SU-DHL-6 (cell line): ENCODE measurements at regions not wholly inside any gene's neighbourhood (a gene's known extent, or its start where the extent isn't known, plus 50 kb on each side); places are given as distances from the start of the nearest gene placed in this dataset.

ENCODE experiments used
- H2AFZ ChIP-seq: fragments of 200-600 bp; sonication (generic); 2 replicates; pipeline ENCODE4 v1.6.1; 2014; ENCODE audit warnings: low read depth, mild to moderate bottlenecking, moderate library complexity, mixed read lengths, antibody characterized with exemption, low read length; ENCODE audit not compliant: severe bottlenecking
- H3F3A ChIP-seq: fragments of 200-600 bp; shearing (Covaris generic); 2 replicates; pipeline ENCODE4 v1.6.0; 2016; ENCODE audit warnings: antibody characterized with exemption, mild to moderate bottlenecking; ENCODE audit not compliant: insufficient read depth
- H3K27ac ChIP-seq: fragments of 200-600 bp; sonication (generic); 2 replicates; pipeline ENCODE4 v1.5.1; 2016; ENCODE audit warnings: low read depth, mild to moderate bottlenecking, low read length, moderate library complexity, mixed read lengths
- H3K27me3 ChIP-seq: fragments of 200-600 bp; sonication (generic), shearing (Covaris generic); 2 replicates; pipeline ENCODE4 v1.6.0; 2014; ENCODE audit warnings: mild to moderate bottlenecking, low read length
- H3K36me3 ChIP-seq: fragments of 200-600 bp; sonication (generic); 2 replicates; pipeline ENCODE4 v1.6.1; 2014; ENCODE audit warnings: mild to moderate bottlenecking, low read length, mixed read lengths
- H3K4me2 ChIP-seq: fragments of 300-600, 200-600 bp; shearing (Covaris generic), sonication (generic); 2 replicates; pipeline ENCODE4 v1.6.0; 2014; ENCODE audit warnings: low read length, low read depth, mild to moderate bottlenecking; ENCODE audit not compliant: poor library complexity, severe bottlenecking
- H3K4me3 ChIP-seq: fragments of 200-600 bp; sonication (generic); 2 replicates; pipeline ENCODE4 v1.5.1; 2014; ENCODE audit warnings: antibody characterized with exemption, low read length, mild to moderate bottlenecking, mixed read lengths; ENCODE audit not compliant: insufficient read depth, poor library complexity, severe bottlenecking
- H3K79me2 ChIP-seq: fragments of 200-600 bp; sonication (generic); 2 replicates; pipeline ENCODE4 v1.6.1; 2014; ENCODE audit warnings: mild to moderate bottlenecking, low read length, moderate library complexity; ENCODE audit not compliant: insufficient read depth
- H3K9ac ChIP-seq: fragments of 200-600 bp; sonication (generic); 2 replicates; pipeline ENCODE4 v1.7.0; 2014; ENCODE audit warnings: mild to moderate bottlenecking, low read length
- H3K9me2 ChIP-seq: fragments of 200-600 bp; sonication (generic); replicated peaks from 2 replicates; pipeline ENCODE4 v1.6.1; 2014; ENCODE audit warnings: low read length; ENCODE audit not compliant: insufficient read depth
- H3K9me3 ChIP-seq: fragments of 200-600 bp; sonication (generic); 2 replicates; pipeline ENCODE4 v1.6.1; 2014; ENCODE audit warnings: low read length, mixed read lengths; ENCODE audit not compliant: insufficient read depth
- H4K20me1 ChIP-seq: fragments of 200-600 bp; sonication (generic); 2 replicates; pipeline ENCODE4 v1.6.1; 2014; ENCODE audit warnings: low read depth, mild to moderate bottlenecking, antibody characterized with exemption, low read length, moderate library complexity, mixed read lengths
- CTCF ChIP-seq: fragments of 200-600 bp; sonication (generic); IDR thresholded peaks from one replicate; pipeline ENCODE4 v1.5.1; 2017; ENCODE audit warnings: antibody characterized with exemption, mild to moderate bottlenecking, low read length, moderate library complexity; ENCODE audit not compliant: insufficient read depth, poor library complexity, severe bottlenecking
- EZH2phosphoT487 ChIP-seq: fragments of 200-600 bp; sonication (generic), shearing (Covaris generic); conservative IDR thresholded peaks from 2 replicates; pipeline ENCODE4 v1.6.1; 2018; ENCODE audit warnings: mild to moderate bottlenecking, antibody characterized with exemption, low read length, moderate library complexity, mixed read lengths

DNA sequence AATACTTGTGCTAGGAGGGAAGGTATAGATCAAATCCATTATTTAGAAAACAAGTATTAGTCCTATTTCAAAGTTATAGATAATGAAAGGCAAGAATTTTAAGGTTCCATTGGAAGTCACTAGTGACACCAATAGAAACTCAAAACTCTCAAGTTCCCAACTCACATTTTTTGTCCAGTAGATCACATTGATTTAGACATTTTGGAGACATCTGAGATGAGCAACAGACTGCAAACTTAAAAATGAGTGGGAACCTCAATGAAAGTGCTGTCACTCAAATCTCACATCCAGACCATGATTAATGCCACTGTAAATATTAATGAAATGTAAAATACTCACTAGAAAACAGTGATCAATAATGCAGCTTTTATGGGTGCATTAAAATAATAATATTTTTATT lies 405.0 kb downstream of the ENC1 start:
- Histone ChIP-seq H3K4me2 (no peak overlapping the region), H3K9ac (no peak overlapping the region), H4K20me1 (no peaks in the 10 kb centered on the region), H2AFZ (no peak overlapping the region), H3K79me2 (no peaks in the 10 kb centered on the region), H3K27ac (no peak overlapping the region), H3K9me2 (no peaks in the 10 kb centered on the region), H3F3A (no peaks in the 10 kb centered on the region), H3K9me3 (no peaks in the 10 kb centered on the region), H3K4me3 (no peak overlapping the region), H3K36me3 (no peaks in the 10 kb centered on the region), H3K27me3 (no peaks in the 10 kb centered on the region)
- no peak for TF ChIP-seq EZH2phosphoT487

GRCh38 chr5:74233571-74233970 lies 407.0 kb downstream of the ENC1 start:
- TF ChIP-seq EZH2phosphoT487 (no peak), CTCF (no peak)
- H4K20me1 ChIP-seq = no peaks in the 10 kb centered on the region
- H2AFZ ChIP-seq = no peak overlapping the region
- H3K79me2 ChIP-seq = no peaks in the 10 kb centered on the region
- no peaks in the 10 kb centered on the region for H3K9me2 ChIP-seq
- no peak overlapping the region for H3K27ac ChIP-seq
- H3K9ac ChIP-seq = no peak overlapping the region
- H3K27me3 ChIP-seq = no peaks in the 10 kb centered on the region
- no peak overlapping the region for H3K4me2 ChIP-seq
- H3K9me3 ChIP-seq = no peaks in the 10 kb centered on the region
- no peaks in the 10 kb centered on the region for H3F3A ChIP-seq
- H3K4me3 ChIP-seq = no peak overlapping the region
- no peaks in the 10 kb centered on the region for H3K36me3 ChIP-seq

GRCh38 chr5:74233091-74233490 lies 407.4 kb downstream of the ENC1 start:
- H4K20me1 ChIP-seq = no peaks in the 10 kb centered on the region
- H3K9ac ChIP-seq = no peak overlapping the region
- no peaks in the 10 kb centered on the region for H3K79me2 ChIP-seq
- no peak overlapping the region for H3K4me3 ChIP-seq
- H3K27me3 ChIP-seq = no peaks in the 10 kb centered on the region
- no peaks in the 10 kb centered on the region for H3K9me3 ChIP-seq
- no peaks in the 10 kb centered on the region for H3F3A ChIP-seq
- no peaks in the 10 kb centered on the region for H3K36me3 ChIP-seq
- no peak for TF ChIP-seq EZH2phosphoT487
- TF ChIP-seq CTCF = no peak
- no peak overlapping the region for H3K4me2 ChIP-seq
- no peaks in the 10 kb centered on the region for H3K9me2 ChIP-seq
- no peak overlapping the region for H3K27ac ChIP-seq
- no peak overlapping the region for H2AFZ ChIP-seq

DNA sequence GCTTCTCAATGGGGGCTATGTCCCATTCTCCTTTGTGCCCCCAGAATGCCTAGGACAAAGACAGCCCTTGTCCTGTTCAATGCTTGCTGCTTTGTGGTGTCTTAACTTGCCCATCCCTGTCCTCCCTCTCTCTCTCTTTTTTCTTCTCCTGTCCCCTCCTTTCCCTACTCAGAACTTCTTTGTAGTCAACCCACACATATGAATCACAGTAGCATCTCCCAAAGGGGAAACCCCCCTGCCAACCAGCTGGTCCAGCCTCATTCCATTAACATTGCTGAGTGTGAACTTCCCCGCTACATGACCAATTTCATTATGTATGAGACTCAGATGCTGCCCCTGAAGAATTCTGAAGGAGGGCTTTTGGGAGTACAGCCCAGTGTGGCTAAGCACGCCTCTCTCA lies 408.3 kb downstream of the ENC1 start:
- Histone ChIP-seq H4K20me1 (no peaks in the 10 kb centered on the region), H3K36me3 (no peaks in the 10 kb centered on the region), H3K9me3 (no peaks in the 10 kb centered on the region), H3K9ac (no peak overlapping the region), H3K4me2 (no peak overlapping the region), H2AFZ (no peak overlapping the region), H3K79me2 (no peaks in the 10 kb centered on the region), H3F3A (no peaks in the 10 kb centered on the region), H3K27me3 (no peaks in the 10 kb centered on the region), H3K9me2 (no peaks in the 10 kb centered on the region), H3K27ac (no peak overlapping the region), H3K4me3 (no peak overlapping the region)
- TF ChIP-seq EZH2phosphoT487 = no peak
